Esophagus squamous epithelium (tissue), 4 donors: ENCODE measurements at regions not wholly inside any gene's neighbourhood (a gene's known extent, or its start where the extent isn't known, plus 50 kb on each side); places are given as distances from the start of the nearest gene placed in this dataset.

Experiments
- CTCF ChIP-seq, 6 experiments: fragments of 450-650 bp in 4 of 6; fragments of 200-600 bp in 2 of 6; sonication (generic) in 2 of 6; IDR thresholded peaks; one replicate each; pipeline ENCODE4 v1.5.1; 2016 to 2019; ENCODE audit warnings: antibody characterized with exemption in 6 of 6, mild to moderate bottlenecking in 4 of 6, moderate library complexity in 4 of 6
- POLR2A ChIP-seq, 4 donors: fragments of 450-650 bp; IDR thresholded peaks; one replicate each; pipeline ENCODE4 v1.6.1; 2017; ENCODE audit warnings: antibody characterized with exemption in 4 of 4, mild to moderate bottlenecking in 4 of 4, moderate library complexity in 3 of 4

- TF ChIP-seq CTCF (IDR thresholded peaks at IDR 0.05) (no peak), POLR2A (IDR thresholded peaks at IDR 0.05) (no peak)
These were observed 200.7 kb upstream of the PIK3C3 start for GRCh38 chr18:41754332-41754731.
